ENCODE measurements at regions not wholly inside any gene's neighbourhood (a gene's known extent, or its start where the extent isn't known, plus 50 kb on each side); places are given as distances from the start of the nearest gene placed in this dataset.

DNA sequence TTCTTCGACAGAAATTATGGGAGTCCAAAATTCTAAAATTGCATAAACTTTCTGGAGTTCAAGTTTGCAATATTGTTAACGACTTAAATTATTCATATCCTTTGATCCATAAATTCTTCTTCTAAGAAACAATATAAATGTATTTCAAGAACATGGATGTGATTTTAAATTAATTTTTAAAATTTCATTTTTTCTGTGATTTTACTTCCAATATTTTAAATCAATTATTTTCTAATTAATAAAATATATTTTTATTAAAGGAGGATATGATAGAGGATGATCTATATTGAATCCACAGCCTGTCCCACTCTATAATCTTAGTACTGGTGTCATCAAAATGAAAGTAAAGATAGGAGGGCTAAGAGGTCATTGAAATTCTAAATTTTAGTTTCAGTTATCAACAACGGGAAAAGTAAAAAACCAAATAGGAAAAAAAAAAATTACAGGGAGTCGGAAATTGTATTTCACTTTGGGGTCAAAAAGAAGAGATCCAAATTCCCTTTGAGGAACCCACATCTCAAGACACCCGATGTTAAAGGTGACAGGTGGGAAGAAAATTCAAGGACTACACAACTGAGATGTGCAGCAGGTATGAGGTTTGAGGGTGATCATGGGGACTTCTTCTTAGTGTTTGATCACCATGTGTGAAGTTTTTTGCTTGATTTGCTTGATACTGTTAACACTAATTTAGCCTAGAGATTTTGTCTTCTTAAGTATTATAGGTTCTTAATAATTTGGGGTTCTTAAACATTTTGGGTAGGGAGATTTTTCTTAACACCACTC is 154.8 kb upstream of the RGS18 start:
- ATAC-seq (ENCODE audit: low read depth), result no peak
- Mint-ChIP-seq H3K27me3 (no peaks in the 10 kb centered on the region), H3K9me3 (peaks cover 2% of the 10 kb centered on the region), H3K36me3 (ENCODE audit: low read depth) (no peaks in the 10 kb centered on the region), H3K27ac (no peak overlapping the region), H3K4me1 (no peaks in the 10 kb centered on the region), H3K4me3 (no peak overlapping the region)
- ChIA-PET POLR2A (no interaction called here), CTCF (no interaction called here)
- intact Hi-C loops (cut with micrococcal nuclease), result no loop called here
- DNase-seq, result no peak
- TF ChIP-seq, protein P1, sequence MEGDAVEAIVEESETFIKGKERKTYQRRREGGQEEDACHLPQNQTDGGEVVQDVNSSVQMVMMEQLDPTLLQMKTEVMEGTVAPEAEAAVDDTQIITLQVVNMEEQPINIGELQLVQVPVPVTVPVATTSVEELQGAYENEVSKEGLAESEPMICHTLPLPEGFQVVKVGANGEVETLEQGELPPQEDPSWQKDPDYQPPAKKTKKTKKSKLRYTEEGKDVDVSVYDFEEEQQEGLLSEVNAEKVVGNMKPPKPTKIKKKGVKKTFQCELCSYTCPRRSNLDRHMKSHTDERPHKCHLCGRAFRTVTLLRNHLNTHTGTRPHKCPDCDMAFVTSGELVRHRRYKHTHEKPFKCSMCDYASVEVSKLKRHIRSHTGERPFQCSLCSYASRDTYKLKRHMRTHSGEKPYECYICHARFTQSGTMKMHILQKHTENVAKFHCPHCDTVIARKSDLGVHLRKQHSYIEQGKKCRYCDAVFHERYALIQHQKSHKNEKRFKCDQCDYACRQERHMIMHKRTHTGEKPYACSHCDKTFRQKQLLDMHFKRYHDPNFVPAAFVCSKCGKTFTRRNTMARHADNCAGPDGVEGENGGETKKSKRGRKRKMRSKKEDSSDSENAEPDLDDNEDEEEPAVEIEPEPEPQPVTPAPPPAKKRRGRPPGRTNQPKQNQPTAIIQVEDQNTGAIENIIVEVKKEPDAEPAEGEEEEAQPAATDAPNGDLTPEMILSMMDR (IDR thresholded peaks at IDR 0.05), result no peak

DNA sequence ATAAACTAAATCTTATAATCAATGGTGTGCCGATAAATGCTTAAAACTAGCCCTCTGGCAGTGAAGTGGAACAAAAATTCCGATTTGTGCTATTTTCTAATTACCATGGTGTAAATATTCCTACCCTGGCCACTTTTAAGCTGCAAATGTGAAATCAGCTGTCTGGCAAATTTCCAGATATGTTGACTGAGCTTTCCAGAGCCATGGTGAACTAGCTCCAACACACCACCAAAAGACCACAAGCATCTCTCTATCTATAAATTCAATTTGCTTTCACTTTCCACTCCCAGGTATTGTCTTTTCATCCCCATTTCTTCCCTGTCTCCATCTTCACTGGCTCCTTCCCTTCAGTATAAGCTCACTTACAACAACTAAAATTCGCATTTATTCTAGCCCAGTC is 152.3 kb upstream of the RGS18 start:
- H3K4me1 Mint-ChIP-seq, result no peaks in the 10 kb centered on the region
- H3K27me3 Mint-ChIP-seq, result no peaks in the 10 kb centered on the region
- TF ChIP-seq, protein P1 (IDR thresholded peaks at IDR 0.05), result no peak
- DNase-seq (no peak), ATAC-seq (ENCODE audit: low read depth) (no peak)
- intact Hi-C loops (cut with micrococcal nuclease), result no loop called here
- ChIA-PET CTCF (no interaction called here), POLR2A (no interaction called here)
- no peak overlapping the region for H3K27ac Mint-ChIP-seq
- H3K9me3 Mint-ChIP-seq, result peaks cover 2% of the 10 kb centered on the region
- no peak overlapping the region for H3K4me3 Mint-ChIP-seq
- H3K36me3 Mint-ChIP-seq (ENCODE audit: low read depth), result no peaks in the 10 kb centered on the region

DNA sequence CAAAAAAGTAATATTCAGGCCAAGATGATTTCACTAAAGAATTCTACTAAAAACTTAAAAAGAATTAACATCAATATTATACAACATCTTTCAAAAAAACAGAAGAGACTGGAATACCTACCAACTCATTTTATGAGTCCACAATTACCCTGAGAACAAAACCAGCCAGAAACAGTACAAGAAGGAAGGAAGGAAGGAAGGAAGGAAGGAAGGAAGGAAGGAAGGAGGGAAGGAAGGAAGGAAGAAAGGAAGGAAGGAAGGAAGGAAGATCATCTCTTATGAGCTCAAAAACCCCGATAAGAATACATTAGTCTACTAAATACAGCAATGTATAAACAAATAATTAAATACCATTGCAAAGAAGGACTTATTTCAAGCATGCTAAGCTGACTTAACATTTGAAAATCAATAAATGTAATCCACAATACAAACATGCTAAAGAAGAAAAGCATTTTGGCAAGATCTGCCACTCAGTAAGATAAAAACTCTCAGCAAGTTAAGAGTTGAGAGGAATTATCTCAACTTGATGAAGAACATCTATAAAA is 149.9 kb upstream of the RGS18 start:
- ChIA-PET POLR2A (no interaction called here), CTCF (no interaction called here)
- Mint-ChIP-seq H3K27me3 (no peaks in the 10 kb centered on the region), H3K9me3 (peaks cover 2% of the 10 kb centered on the region), H3K4me1 (no peaks in the 10 kb centered on the region), H3K36me3 (ENCODE audit: low read depth) (no peaks in the 10 kb centered on the region), H3K27ac (no peak overlapping the region), H3K4me3 (no peak overlapping the region)
- intact Hi-C loops (cut with micrococcal nuclease), result no loop called here
- DNase-seq, result no peak
- TF ChIP-seq, protein P1 (IDR thresholded peaks at IDR 0.05), result no peak
- ATAC-seq (ENCODE audit: low read depth), result no peak

DNA sequence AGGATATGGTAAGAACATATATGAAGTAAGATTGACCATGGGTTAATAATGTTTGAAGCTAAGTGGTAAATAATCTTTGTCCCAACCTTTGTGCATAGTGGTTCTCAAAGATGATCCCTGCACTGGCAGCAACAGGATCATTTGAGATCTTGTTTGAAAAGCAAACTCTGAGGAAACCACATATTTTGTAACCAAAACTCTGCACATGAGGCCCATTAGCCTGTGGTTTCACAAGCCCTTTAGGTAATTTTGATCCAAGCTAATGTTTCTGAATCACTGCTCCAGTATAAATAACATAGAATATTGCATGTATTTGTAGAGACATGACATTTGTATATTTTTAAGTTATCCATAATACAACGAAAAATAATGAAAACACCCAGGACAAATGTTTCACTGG is 147.9 kb upstream of the RGS18 start:
- TF ChIP-seq, protein P1 (IDR thresholded peaks at IDR 0.05), result no peak
- intact Hi-C loops (cut with micrococcal nuclease), result no loop called here
- H3K9me3 Mint-ChIP-seq, result peaks cover 2% of the 10 kb centered on the region
- H3K4me1 Mint-ChIP-seq, result no peaks in the 10 kb centered on the region
- no peaks in the 10 kb centered on the region for H3K27me3 Mint-ChIP-seq
- ChIA-PET CTCF (no interaction called here), POLR2A (no interaction called here)
- no peaks in the 10 kb centered on the region for H3K36me3 Mint-ChIP-seq (ENCODE audit: low read depth)
- H3K27ac Mint-ChIP-seq, result no peak overlapping the region
- ATAC-seq (ENCODE audit: low read depth), result no peak
- DNase-seq, result no peak
- no peak overlapping the region for H3K4me3 Mint-ChIP-seq

DNA sequence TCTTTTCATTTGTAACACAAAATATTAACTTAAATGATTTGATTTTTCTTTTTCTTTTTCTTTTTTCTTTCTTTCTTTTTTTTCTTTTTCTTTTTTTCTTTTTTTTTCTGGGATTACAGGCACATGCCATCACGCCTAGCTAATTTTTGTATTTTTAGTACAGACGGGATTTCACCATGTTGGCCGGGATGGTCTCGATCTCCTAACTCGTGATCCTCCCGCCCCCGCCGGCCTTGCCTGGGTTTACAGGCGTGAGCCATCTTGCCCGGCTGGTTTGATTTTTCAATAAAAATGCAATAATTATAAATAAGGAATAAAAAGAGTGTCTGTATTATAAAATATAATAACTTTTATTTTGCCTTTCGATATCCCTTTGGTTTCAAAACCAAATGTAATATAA is 146.7 kb upstream of the RGS18 start:
- ChIA-PET CTCF (no interaction called here), POLR2A (no interaction called here)
- no peak for DNase-seq
- intact Hi-C loops (cut with micrococcal nuclease), result no loop called here
- Mint-ChIP-seq H3K4me1 (no peaks in the 10 kb centered on the region), H3K9me3 (peaks cover 2% of the 10 kb centered on the region), H3K4me3 (no peak overlapping the region), H3K27me3 (no peaks in the 10 kb centered on the region), H3K36me3 (ENCODE audit: low read depth) (no peaks in the 10 kb centered on the region), H3K27ac (no peak overlapping the region)
- ATAC-seq (ENCODE audit: low read depth), result no peak
- TF ChIP-seq, protein P1 (IDR thresholded peaks at IDR 0.05), result no peak
